ENCODE measurements at regions not wholly inside any gene's neighbourhood (a gene's known extent, or its start where the extent isn't known, plus 50 kb on each side); places are given as distances from the start of the nearest gene placed in this dataset.

DNA sequence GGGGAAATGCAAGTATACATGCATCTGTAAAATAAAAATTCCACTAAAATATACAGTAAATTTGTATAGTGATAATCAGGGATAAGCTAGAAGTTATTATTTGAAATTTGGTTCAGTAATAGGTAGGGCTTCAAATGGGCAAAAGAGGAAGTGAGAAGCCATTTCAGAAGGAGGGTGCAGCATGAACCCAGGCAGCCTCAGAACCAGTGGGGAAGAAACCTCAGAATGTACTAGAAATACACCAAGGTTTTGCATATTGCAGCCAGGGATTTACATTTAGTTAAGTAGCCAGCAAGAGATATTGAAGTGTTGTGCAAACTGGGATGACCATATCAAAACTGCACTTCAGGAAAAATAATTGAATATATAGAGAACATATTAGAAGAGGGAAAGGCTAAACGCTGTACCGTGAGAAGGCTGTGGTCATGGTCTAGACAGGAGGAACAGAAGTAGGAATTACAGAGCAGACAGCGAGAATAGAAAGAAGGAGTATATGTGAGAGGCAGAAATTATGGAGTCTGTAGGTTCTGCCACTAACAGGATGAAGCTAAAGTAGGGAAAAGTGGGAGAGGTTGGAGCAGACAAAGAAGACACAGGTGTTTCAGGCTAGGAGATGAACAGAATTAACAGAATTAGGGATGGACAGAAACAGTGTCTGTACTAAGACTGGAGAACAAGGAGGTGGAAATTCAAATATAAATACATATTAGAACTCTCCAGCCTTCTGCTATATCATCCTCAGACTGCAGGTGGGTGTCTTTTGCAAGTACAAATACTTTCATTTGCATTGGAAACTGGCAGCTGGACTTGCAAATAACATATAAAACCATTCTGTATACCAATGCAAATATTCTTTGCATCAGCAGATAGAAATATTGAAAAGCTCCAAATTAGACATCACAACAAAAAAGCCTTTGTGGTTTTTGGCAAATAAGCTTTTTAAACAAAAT is 335.6 kb downstream of the ZNF608 start:
- peak; percentile 25 for DNase-seq

DNA sequence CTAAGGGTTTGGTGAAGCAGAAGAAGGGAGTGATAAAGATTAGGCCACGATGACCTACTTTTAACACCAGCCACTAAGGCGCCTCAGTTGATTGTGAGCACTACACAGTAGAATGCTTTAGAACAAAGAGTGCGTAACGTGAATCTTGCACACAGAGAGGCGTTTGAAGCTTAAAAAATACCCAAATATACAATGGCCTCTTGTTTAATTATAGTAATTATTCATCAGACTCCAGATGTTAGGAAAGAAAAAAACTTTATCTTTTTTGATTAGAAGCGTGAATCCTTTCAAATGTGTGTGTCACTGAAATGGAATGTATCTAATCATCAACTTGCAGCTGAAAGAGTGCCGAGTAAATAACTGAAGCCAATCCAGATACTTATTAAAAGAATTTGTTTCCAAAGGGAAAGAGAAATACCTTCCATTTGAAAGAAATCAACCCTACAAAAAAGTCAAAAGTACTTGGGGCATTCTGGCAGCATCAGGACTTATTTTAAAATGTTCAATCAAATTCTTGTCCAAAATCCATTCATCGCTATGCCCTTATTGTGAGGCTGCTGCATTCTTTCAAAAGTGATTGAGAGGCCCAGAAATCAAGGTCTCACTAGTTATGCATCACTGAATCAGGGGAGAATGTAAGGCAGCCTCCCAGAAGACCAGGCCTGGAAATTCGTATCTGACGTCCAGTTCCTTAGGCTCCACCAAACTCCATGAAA is 337.5 kb downstream of the ZNF608 start:
- peak; percentile 49 for DNase-seq

DNA sequence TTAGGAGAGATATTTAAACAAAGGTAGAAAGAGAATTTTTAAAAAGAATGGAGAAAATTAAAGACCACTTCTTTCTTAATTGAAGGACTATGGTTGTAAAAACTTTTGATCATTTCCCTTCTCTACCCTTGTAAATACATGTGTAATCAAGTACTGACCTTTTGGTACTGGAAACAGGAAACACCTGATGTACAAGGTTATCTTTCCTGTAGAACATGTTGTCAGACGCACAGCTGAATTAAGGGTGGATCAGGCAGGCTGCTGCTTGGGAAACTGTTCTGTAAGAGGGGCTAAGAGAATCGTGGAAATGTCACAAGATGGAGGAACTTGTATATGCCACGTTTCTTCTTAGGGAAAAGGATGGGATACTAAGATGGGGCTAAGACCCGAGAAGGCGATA is 341.6 kb downstream of the ZNF608 start:
- no peak for DNase-seq

DNA sequence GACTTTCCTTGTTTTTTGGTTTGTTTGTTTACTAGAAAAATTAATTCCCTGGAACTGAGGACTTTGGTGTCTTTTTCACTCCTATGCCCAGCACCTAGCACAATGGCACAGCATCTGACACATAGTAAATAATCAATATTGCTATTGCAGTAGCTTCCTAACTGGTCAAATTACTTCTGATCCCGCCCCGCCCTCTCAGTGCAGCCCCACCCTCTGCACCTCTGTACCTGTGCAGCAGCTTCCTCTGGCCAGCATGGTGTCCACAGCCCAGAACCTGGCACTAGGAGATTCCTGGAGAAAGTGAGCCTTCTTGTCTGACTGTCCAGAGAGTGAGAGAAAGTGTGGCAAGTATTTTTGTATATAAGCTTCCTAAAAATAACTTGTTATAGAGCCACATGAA is 343.2 kb downstream of the ZNF608 start:
- DNase-seq = no peak

DNA sequence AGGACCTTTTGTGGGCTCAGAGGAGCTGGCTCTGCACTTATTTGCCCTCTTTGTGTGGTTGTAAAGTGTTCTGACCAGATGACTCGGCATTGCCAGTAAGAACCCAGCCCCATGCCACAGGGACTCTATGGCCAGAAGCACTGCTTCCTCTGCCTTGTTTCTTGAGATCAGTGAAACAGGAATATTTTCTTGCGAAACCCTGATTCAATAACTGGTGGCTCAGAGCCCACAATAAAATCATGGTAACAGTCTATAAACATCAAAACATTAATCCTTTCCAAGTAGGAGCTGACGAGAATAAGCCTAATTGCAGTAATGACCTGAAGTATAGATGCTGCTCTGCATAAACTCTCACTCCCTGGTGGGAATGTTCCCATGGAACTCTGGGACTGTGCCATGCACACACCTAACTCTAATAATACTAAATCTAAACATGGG is 344.3 kb downstream of the ZNF608 start:
- DNase-seq = peak; percentile 42

DNA sequence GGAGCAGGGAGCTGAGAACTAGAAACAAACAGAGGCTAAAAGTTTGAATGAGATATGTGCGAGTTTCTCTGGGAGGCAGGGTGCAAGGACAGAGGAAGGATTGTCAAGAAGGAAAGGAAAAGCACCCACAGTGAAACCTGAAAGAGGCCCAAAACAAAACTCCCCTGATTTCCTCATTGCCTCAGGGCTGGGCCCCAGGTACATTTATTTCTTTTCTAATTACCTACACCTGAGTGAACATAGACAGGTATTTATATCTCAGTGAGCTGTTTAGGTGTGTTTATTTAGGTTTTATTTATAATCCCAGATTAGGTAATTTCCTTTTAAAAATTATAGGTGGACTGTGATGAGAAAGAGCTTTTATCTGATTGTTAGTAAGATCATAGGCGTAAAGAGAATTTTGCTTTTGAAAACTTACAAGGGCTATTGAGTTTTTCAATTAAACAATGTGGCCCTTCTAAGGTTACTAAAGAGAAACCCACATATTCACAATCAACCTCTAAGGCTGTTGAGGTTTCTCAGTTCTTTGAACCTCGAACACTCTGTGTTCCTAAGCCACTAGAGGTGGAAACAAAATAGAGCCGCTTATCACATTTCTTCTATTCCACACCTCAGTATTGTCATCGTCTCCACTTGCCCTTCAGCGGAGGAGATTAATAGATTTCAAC is 344.8 kb downstream of the ZNF608 start:
- no peak for DNase-seq

DNA sequence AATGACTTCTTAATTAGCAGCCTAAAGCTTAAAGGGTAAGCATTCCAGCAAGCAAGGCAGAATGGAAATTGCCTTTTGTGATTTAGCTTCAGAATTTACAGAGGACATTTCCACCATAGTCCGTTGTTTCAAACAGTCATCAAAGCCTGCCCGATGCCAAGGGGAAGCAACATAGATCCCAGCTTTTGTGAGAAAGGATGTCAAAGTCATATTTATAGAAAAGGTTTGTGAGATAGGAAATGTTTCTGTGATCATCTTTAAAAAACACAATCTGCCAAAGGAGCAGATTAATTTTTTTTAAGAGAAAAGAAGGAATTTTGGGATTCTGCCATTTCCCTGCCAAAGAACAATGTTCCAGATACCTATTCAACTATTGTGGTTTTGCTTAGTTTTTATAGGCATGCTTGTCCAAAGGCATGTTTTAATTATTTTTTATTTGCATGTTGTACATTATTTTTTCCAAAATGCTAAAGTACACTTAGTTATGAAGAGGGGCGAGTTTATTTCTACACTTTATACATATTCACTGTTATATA is 346.9 kb downstream of the ZNF608 start:
- peak; percentile 53 for DNase-seq

DNA sequence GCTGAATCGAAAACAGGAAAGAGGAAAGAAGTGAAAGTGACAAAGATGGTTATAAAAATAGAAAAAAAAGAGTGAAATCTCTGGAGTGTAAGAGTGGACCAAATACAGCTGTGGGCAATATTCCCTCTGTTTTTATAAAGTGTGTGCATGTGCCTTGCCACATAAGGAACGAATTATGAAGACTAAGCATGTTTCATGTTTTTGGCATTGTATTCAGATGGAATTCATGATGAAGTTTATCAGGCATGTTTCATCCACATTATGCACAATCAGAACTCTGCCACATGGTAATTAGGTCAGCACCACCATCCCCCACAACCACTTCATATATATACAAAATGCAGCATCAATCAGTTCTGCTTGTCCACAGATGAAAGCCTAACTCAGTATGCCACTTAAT is 348.0 kb downstream of the ZNF608 start:
- DNase-seq = peak; percentile 85

DNA sequence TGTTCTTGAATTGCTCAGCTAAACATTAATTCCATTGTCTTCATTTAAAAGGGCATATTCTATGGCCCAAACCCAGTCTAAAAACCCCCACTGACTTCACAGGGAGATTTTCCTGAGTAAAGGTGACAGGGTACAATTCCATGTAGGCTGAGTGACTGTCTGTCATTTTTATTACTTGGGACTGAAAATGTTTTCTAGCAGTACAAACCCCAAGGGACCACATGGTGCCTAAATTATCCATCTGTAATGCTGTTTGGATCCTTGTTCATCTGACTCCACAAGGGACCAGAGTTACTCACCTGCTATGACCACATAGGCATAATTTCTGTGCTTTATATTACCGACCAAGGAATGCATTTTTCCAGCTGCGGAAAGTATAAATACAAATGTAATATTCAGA is 349.1 kb downstream of the ZNF608 start:
- DNase-seq = no peak

DNA sequence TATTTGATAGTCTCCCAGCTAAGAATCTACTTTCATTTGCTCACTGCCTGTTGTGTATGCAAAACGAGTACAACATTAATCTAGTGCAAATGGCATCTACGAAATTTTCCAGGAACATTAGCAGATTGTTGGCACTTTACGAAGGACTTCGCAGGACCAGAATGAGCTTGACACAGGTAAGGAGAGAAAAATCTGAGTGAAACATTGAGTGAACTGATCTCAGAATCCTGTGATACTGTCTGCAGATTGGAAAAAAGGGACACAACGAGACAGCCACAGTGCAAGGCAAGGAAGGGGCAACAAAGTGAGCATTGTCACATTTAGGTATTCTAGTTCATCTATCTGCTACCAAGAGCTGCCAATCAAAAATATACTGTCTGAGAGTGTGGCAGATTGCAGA is 350.5 kb downstream of the ZNF608 start:
- DNase-seq = no peak

DNA sequence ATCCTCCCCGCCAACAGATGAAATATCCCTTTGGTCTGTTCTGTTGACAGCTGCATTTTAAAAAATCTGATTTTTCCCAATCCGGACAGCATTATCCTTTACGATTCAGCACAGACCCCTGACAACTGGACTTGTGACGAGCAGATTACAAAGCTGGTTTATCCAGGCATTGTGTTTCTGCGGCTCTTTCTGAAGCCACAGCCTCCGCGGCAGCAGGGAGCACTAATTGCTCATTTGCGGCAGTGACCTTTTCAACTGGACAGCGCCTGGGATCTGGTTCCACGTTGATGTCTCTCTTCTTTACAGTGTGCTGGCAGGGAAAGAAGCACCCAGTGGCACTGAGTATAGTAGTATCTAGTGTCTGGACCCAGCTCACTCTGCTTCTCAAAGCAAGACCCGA is 351.2 kb downstream of the ZNF608 start:
- no peak for DNase-seq

DNA sequence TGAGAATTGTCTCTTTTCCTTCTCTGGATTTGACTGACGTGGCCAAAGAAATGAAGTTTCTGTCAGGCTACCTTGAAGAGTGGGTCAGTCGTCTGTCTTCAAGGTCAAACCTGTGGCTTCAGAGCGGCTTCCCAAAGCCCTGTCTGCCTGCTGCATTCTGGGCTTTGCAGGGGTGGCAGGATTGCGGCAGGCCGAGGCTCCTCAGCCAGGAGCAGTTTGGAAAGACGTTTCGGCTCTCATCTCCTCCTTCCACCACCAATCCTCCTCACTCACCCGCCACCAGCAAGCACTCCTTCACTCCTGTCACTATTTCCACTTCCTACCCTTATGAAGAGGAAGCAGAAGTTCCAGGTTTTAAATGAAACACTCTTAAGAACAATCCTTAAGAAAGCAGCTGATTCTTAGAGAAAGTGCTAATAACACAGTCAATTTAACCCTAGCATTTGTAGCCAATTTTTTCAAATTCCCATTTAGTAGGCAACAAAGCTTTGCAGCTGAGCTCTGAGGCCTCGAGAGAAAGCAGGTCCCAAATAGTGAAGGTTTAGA is 351.7 kb downstream of the ZNF608 start:
- DNase-seq = no peak

DNA sequence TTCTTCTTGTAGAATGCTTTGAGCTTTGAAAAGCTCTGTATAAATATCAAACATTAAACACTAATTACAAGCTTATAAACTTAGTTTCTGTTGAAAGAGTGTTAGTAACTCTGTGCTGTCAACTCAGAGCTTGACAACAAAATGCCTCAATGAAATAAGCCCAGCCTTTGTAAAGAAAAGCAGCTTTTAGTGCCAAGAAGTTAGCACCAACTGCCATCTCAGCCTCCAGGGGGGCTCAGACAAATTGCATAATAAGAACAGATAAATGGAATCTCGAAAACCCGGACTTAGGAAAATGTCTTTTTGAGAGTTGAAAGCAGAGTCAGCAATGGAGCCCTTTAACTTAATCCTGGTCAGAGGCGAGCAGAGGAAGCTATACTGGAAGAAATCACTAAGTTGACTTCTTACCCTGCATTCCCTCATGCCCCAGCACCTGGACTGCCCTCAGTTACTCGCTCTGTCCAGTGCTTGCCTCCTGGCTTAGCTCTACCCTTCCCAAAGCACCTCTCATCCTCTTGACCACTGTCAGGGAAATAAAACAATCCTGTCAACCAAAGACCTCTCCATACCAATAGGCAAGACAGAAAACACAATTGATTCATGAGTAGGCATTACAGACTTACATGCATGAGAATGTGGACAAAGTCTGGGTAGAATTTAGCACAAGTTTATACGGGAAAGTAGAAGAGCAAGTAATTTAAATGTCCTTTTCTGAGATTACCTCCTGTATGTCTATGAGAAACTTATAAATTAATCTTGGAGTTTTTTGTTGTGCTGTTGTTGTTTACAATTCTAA is 352.7 kb downstream of the ZNF608 start:
- no peak for DNase-seq

DNA sequence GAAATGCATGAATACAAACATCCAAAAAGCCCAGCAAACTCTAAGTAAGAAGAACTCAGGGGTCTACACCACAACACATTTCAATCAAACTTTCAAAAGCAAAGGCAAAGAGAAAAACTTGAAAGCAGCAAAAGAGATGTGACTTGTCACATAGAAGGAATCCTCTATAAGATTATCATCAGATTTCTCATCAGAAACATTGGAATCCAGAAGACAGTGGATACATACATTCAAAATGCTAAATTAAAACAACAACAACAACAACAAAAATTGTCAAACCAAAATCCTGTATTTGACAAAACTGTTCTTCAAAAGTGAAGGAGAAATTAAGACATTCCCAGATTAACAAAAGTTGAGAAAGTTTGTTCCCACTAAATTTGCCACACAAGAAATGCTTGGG is 362.7 kb downstream of the ZNF608 start:
- no peak for DNase-seq

DNA sequence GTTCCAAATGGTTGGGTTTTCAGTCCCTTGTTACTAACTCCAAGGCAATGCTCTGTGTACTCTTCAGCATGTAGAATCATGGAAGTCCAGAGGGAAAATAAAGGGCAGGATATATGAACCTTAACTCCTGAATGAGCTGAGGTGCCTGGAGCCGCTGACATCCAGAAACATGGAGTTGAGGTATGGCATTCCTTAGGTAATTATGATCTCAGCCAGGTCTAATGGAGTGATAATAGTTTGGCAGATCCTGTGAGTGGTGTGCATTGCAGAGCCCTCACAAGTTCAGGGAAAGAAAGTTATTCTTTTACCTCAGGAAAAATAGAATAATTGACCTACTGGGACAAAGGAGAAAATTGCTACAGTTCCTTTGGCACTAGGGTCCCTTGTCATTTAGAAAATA is 369.1 kb downstream of the ZNF608 start:
- DNase-seq = no peak

DNA sequence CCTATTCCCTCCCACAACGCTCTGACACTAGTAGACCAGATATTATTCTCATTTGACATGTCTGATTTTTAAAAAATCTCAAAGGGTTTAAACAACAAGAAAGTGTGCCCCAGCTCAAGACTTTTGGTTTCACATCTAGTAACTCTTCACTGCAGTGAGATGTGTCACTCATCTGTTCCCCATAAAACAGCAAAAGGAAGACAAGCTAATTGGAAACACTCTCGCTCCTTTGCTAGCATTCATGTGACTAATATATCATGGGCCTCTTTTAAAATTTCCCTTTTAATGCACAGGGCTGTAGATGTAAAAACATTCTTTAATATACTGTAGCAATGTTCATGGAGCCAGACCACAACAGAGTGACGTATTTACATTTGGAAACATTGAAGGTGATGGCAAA is 372.6 kb downstream of the ZNF608 start:
- DNase-seq = peak; percentile 66

DNA sequence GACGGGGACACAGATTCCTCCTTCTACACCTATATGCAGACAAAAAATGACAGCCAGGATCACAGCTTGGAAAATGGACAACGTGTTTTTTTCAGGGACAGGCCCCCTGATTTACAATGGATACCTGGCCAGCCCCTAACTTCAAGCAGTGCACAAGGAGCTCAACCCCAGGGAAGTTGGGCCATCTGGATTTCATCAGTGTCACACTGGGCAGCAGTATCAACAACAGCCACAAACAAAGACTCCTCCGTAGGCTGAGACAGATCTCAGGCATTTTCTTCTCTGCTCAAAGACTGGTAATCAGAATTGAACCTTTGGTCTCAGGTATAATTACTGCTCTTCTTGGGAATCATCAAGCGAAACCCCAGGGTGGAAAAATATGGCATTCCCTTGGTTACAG is 374.0 kb downstream of the ZNF608 start:
- peak; percentile 10 for DNase-seq

DNA sequence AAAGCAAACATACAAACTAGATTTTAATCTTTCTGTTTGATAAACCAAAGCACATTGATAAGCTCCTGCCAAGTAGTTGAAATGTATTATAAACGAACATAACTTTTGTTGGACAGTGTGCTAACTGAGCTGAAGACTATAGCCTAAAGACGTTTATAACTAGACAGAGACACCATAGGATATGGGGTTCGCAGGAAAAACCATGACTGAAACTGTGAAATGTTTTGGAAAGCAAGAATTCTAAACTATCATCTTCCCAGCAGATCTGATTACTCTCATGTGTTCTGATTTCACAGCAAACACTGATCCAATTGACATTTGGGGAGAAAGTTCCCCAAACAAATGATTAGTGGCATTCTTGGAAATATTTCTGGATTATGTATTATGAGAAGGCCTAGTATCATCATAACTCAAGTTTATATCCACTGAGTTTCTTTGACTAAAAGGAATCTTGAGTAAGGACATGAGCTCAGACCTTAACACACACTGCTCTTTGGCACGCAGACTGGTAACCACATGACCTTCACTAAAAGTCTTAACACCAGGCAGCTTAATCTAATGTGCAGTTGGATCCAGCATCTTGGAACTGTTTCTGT is 375.2 kb downstream of the ZNF608 start:
- peak; percentile 54 for DNase-seq

DNA sequence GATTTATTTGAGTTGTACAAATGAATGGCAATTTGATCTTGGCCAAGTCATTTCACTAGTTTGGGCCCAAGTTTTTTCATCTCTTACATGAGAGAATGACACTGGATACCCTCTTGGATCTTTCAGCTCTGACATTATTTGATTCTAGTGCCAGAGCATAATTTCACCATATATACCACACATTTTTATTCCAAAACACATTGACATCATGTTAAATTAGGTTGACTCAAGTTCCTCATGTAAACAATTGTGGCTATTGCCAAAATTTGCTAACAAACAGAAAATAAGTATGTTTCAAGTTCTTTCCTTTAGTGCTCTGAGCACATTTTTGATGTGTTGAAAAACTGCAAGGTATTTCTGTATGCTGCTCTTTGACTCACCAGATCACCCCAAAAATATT is 375.8 kb downstream of the ZNF608 start:
- no peak for DNase-seq

DNA sequence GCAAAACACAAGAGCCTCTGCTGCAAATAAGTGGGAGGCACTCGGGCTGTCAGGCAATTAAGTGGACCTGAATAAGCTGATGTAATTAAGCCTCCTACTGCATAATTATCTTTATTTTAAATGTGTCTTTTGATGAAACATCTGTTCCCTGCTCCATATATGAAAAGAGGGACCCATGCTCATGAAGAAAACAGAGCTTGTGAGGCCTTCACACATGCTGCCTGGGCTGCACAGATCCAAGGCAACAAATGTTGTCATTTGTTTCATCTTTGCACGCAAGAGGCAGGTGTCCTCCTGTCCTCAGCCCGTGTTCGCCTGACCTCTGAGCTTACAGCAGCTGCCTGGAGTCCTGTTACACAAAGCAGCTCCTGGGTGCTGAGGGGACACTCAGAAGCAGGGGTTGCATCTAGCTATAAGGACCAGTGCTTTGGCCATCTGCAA is 381.1 kb downstream of the ZNF608 start:
- DNase-seq = no peak

DNA sequence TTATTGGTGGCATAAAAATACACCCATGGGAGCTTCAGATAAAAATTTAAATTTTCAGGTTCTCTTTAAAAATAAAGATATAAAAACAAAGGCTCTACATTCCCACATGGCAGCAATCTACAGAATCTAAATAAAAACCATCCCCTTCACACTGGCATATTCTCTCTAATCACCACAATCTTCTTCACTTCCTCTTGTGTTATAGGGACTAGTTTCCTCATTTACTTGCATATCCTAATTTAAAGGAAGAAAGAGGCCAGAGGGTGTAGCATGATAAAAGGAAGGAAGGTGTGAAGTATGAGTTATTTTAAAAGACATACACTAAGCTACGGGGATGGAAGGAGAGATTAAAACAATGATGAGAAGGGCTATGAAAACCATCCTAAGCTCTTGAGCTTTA is 390.5 kb downstream of the ZNF608 start:
- DNase-seq = no peak

DNA sequence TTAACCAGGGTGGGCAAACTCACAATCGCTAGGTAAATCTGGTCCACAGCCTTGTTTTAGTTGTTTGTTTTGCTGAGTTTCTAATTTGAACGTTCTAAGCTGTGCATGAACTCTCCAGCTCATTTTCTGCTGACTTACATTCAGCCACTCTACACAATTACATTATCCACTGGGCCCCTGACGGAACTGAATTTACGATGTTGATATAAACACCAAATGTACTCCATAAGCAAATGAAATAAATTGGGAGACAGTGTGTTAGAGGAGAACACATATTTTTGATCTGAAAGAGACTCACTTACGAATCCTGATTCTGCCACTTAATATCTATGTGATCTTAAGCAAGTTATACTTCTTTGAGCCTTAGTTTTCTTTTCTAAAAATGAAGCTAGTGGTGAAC is 393.4 kb downstream of the ZNF608 start:
- DNase-seq = no peak

All from fibroblast of upper back skin (primary cell).